Mononuclear cell (primary cell): ENCODE measurements at regions not wholly inside any gene's neighbourhood (a gene's known extent, or its start where the extent isn't known, plus 50 kb on each side); places are given as distances from the start of the nearest gene placed in this dataset.
"Not testable (repeated sequence)": the region's sequence is repeated elsewhere in the genome, so short reads cannot be mapped to it uniquely, and the experiment has no call there.

Experiments used
- H3K27me3 ChIP-seq: 2 replicates; pipeline ENCODE4 v1.6.0; 2011; ENCODE audit warnings: low read length, control low read depth; ENCODE audit not compliant: insufficient read depth
- H3K4me1 ChIP-seq: 2 replicates; pipeline ENCODE4 v1.5.1; 2011; ENCODE audit warnings: mild to moderate bottlenecking, low read length, control low read depth; ENCODE audit not compliant: insufficient read depth
- H3K4me3 ChIP-seq: 2 replicates; pipeline ENCODE4 v1.5.1; 2011; ENCODE audit warnings: mild to moderate bottlenecking, low read length, moderate library complexity
- H3K9me3 ChIP-seq: 2 replicates; pipeline ENCODE4 v1.5.1; 2011; ENCODE audit warnings: low read depth, mild to moderate bottlenecking, control low read depth, low read length

- not testable (repeated sequence) for H3K4me1 ChIP-seq, H3K4me3 ChIP-seq, H3K27me3 ChIP-seq, H3K9me3 ChIP-seq
Measured at GRCh38 chr3:125831005-125831750, 137.8 kb upstream of the ROPN1B start.

GRCh38 chr3:125835562-125835961 lies 133.4 kb upstream of the ROPN1B start:
- not testable (repeated sequence) for H3K4me3 ChIP-seq, H3K4me1 ChIP-seq, H3K9me3 ChIP-seq, H3K27me3 ChIP-seq

GRCh38 chr3:125836011-125836551 lies 132.9 kb upstream of the ROPN1B start:
- not testable (repeated sequence) for H3K27me3 ChIP-seq, H3K9me3 ChIP-seq, H3K4me3 ChIP-seq, H3K4me1 ChIP-seq

GRCh38 chr3:125836786-125837185 lies 132.2 kb upstream of the ROPN1B start:
- not testable (repeated sequence) for H3K9me3 ChIP-seq, H3K4me1 ChIP-seq, H3K4me3 ChIP-seq, H3K27me3 ChIP-seq

GRCh38 chr3:125838857-125839256 lies 130.1 kb upstream of the ROPN1B start:
- H3K9me3 ChIP-seq, H3K4me3 ChIP-seq, H3K27me3 ChIP-seq, H3K4me1 ChIP-seq: not testable (repeated sequence)

- H3K4me3 ChIP-seq, H3K4me1 ChIP-seq, H3K9me3 ChIP-seq, H3K27me3 ChIP-seq: not testable (repeated sequence)
Measured at GRCh38 chr3:125840465-125840864, 128.5 kb upstream of the ROPN1B start.

GRCh38 chr3:125847966-125848365 lies 121.0 kb upstream of the ROPN1B start:
- H3K4me1 ChIP-seq, H3K9me3 ChIP-seq, H3K27me3 ChIP-seq, H3K4me3 ChIP-seq: not testable (repeated sequence)

- not testable (repeated sequence) for H3K4me1 ChIP-seq, H3K9me3 ChIP-seq, H3K4me3 ChIP-seq, H3K27me3 ChIP-seq
Measured at GRCh38 chr3:125855006-125855405, 114.0 kb upstream of the ROPN1B start.

GRCh38 chr3:125860547-125860946 lies 108.4 kb upstream of the ROPN1B start:
- not testable (repeated sequence) for H3K27me3 ChIP-seq, H3K4me3 ChIP-seq, H3K9me3 ChIP-seq, H3K4me1 ChIP-seq

GRCh38 chr3:125862841-125863254 lies 106.1 kb upstream of the ROPN1B start:
- H3K27me3 ChIP-seq, H3K9me3 ChIP-seq, H3K4me3 ChIP-seq, H3K4me1 ChIP-seq: not testable (repeated sequence)

GRCh38 chr3:125864532-125864931 lies 104.4 kb upstream of the ROPN1B start:
- H3K4me1 ChIP-seq, H3K27me3 ChIP-seq, H3K9me3 ChIP-seq, H3K4me3 ChIP-seq: not testable (repeated sequence)

GRCh38 chr3:125886006-125886405 lies 83.0 kb upstream of the ROPN1B start:
- H3K4me1 ChIP-seq, H3K9me3 ChIP-seq: not testable (repeated sequence)

GRCh38 chr3:125899181-125899580 lies 69.8 kb upstream of the ROPN1B start:
- H3K27me3 ChIP-seq, H3K9me3 ChIP-seq, H3K4me1 ChIP-seq, H3K4me3 ChIP-seq: not testable (repeated sequence)

More at GRCh38 chr3:125886006-125886405, 83.0 kb upstream of the ROPN1B start:
- not testable (repeated sequence) for H3K27me3 ChIP-seq, H3K4me3 ChIP-seq

- H3K27me3 ChIP-seq, H3K4me1 ChIP-seq, H3K4me3 ChIP-seq, H3K9me3 ChIP-seq: not testable (repeated sequence)
Measured at GRCh38 chr3:125901473-125901872, 67.5 kb upstream of the ROPN1B start.

- H3K27me3 ChIP-seq, H3K4me3 ChIP-seq, H3K4me1 ChIP-seq, H3K9me3 ChIP-seq: not testable (repeated sequence)
Measured at GRCh38 chr3:125903780-125904455, 65.1 kb upstream of the ROPN1B start.

GRCh38 chr3:125907279-125907678 lies 61.7 kb upstream of the ROPN1B start:
- not testable (repeated sequence) for H3K9me3 ChIP-seq, H3K4me3 ChIP-seq, H3K27me3 ChIP-seq, H3K4me1 ChIP-seq
